Lung (tissue), 11 donors: ENCODE measurements at regions not wholly inside any gene's neighbourhood (a gene's known extent, or its start where the extent isn't known, plus 50 kb on each side); places are given as distances from the start of the nearest gene placed in this dataset.

ENCODE experiments used
- ATAC-seq: fragments of 200-7000 bp; cut with Tn5 transposase; one replicate; pipeline ENCODE4 v1.9.1; 2020; ENCODE audit warnings: moderate number of reproducible peaks; ENCODE audit not compliant: insufficient read depth, low FRiP score
- DNase-seq, 3 donors: peaks; one replicate each; pipeline ENCODE4 v3.0.0-alpha.2; 2013 to 2017
- H3K27ac ChIP-seq, 2 donors: one replicate each; pipeline ENCODE4 v1.5.1; 2013; ENCODE audit warnings: mild to moderate bottlenecking in 2 of 2, moderate library complexity in 2 of 2, control low read depth in 1 of 2, inconsistent platforms in 1 of 2, low read depth in 1 of 2, low read length in 1 of 2
- H3K27me3 ChIP-seq, 3 donors: one replicate each; pipeline ENCODE4 v1.5.1; 2013; ENCODE audit warnings: low read length in 2 of 3; ENCODE audit not compliant: control insufficient read depth in 3 of 3, insufficient read depth in 3 of 3
- H3K36me3 ChIP-seq, 4 donors: one replicate each; pipeline ENCODE4 v1.5.1; 2013; ENCODE audit warnings: low read length in 4 of 4, mild to moderate bottlenecking in 1 of 4, moderate library complexity in 1 of 4; ENCODE audit not compliant: control insufficient read depth in 4 of 4, insufficient read depth in 4 of 4
- H3K4me1 ChIP-seq, 5 donors: one replicate each; pipeline ENCODE4 v1.5.1; 2013; ENCODE audit warnings: low read length in 5 of 5, mild to moderate bottlenecking in 2 of 5, moderate library complexity in 1 of 5; ENCODE audit not compliant: control insufficient read depth in 5 of 5, insufficient read depth in 5 of 5
- H3K4me3 ChIP-seq: one replicate; pipeline ENCODE4 v1.5.1; 2013; ENCODE audit warnings: mild to moderate bottlenecking, control low read depth, moderate library complexity
- H3K9ac ChIP-seq, 2 donors: one replicate each; pipeline ENCODE4 v1.5.1; 2013; ENCODE audit warnings: low read length in 2 of 2, control low read depth in 1 of 2; ENCODE audit not compliant: insufficient read depth in 1 of 2
- H3K9me3 ChIP-seq, 4 donors: one replicate each; pipeline ENCODE4 v1.5.1; 2013; ENCODE audit warnings: low read length in 3 of 4, mild to moderate bottlenecking in 1 of 4, moderate library complexity in 1 of 4; ENCODE audit not compliant: control insufficient read depth in 4 of 4, insufficient read depth in 3 of 4
- CTCF ChIP-seq: IDR thresholded peaks from 2 replicates; pipeline ENCODE4 v1.5.1; 2012; ENCODE audit warnings: mild to moderate bottlenecking; ENCODE audit errors: control extremely low read depth, extremely low read depth
- WGBS, 2 donors: extraction: QIAGEN DNeasy Blood & Tissue Kit; methylation state at CpG; one replicate each; pipeline ENCODE4 v1.1.7; 2013; 5-methylcytosine and 5-hydroxymethylcytosine counted together
- donor health status: control.
- donor health status: control.
- donor health status: Bipolar disorder and iron deficiency.
- donor health status: healthy.
- donor health status: DM: yes; HTN: yes; CAD: no.

- H3K36me3 ChIP-seq = no peaks in the 10 kb centered on the region
- no peaks in the 10 kb centered on the region for H3K9me3 ChIP-seq
- no peak for TF ChIP-seq CTCF
- DNase-seq = no peak
- peaks cover 0 to 2% (median 0%) of the 10 kb centered on the region in 3 donors for H3K27me3 ChIP-seq
- peaks cover 0 to 2% (median 0%) of the 10 kb centered on the region in 5 donors for H3K4me1 ChIP-seq
- no peak for ATAC-seq
- H3K4me3 ChIP-seq = no peak overlapping the region
- WGBS, 2 donors = 93% methylated on average over 4 of the region's 4 CpGs
- no peak overlapping the region for H3K9ac ChIP-seq
- no peak overlapping the region for H3K27ac ChIP-seq
These were observed 440.9 kb downstream of the PDCD6IP start for GRCh38 chr3:34239287-34239686.

- DNase-seq = no peak
- H3K27ac ChIP-seq = no peak overlapping the region
- no peak overlapping the region for H3K9ac ChIP-seq
- TF ChIP-seq CTCF = no peak
- peaks cover 0 to 2% (median 0%) of the 10 kb centered on the region in 5 donors for H3K4me1 ChIP-seq
- no peak overlapping the region for H3K4me3 ChIP-seq
- no peaks in the 10 kb centered on the region for H3K36me3 ChIP-seq
- ATAC-seq = no peak
- H3K9me3 ChIP-seq = no peaks in the 10 kb centered on the region
- peaks cover 0 to 2% (median 0%) of the 10 kb centered on the region in 3 donors for H3K27me3 ChIP-seq
These were observed 441.4 kb downstream of the PDCD6IP start for GRCh38 chr3:34239875-34240274.

- Histone ChIP-seq H3K27ac (no peak overlapping the region), H3K9me3 (peaks cover 0 to 3% (median 0%) of the 10 kb centered on the region in 4 donors), H3K4me3 (no peak overlapping the region), H3K4me1 (no peaks in the 10 kb centered on the region), H3K36me3 (no peaks in the 10 kb centered on the region), H3K9ac (no peak overlapping the region), H3K27me3 (no peaks in the 10 kb centered on the region)
- DNase-seq = no peak
- WGBS, 2 donors = 86 to 93% methylated on average over 1 of the region's 1 CpG
- ATAC-seq = no peak
- TF ChIP-seq CTCF = no peak
These were observed 449.0 kb downstream of the PDCD6IP start for GRCh38 chr3:34247401-34247800.

GRCh38 chr3:34248352-34248751, 449.9 kb downstream of the PDCD6IP start:
- ATAC-seq (no peak), DNase-seq (no peak)
- Histone ChIP-seq H3K9me3 (peaks cover 0 to 5% (median 0%) of the 10 kb centered on the region in 4 donors), H3K4me3 (no peak overlapping the region), H3K4me1 (no peaks in the 10 kb centered on the region), H3K36me3 (no peaks in the 10 kb centered on the region), H3K27ac (no peak overlapping the region), H3K27me3 (no peaks in the 10 kb centered on the region), H3K9ac (no peak overlapping the region)
- 81 to 82% methylated on average over 2 of the region's 2 CpGs for WGBS, 2 donors
- no peak for TF ChIP-seq CTCF
